IMR-90 (cell line): ENCODE measurements at regions not wholly inside any gene's neighbourhood (a gene's known extent, or its start where the extent isn't known, plus 50 kb on each side); places are given as distances from the start of the nearest gene placed in this dataset.

Source experiments
- ATAC-seq: fragments of 200-7000 bp; cut with Tn5 transposase; 2 replicates; pipeline ENCODE4 v1.9.1; 2020; ENCODE audit warnings: low read depth, mild to moderate bottlenecking, moderate library complexity
- BruUV-seq: library from RNA; stranded (reverse); fragments of 400-500 nt; replicated peaks from 2 replicates; lab custom pipeline; 2021; lab: Mats Ljungman, UMichigan
- CTCF ChIA-PET: fragments of 300-600 bp; formaldehyde crosslinking; extraction: SDS; loops from one replicate; lab custom pipeline; 2021; ENCODE audit warnings: antibody characterized with exemption; lab: Yijun Ruan, JAX
- POLR2A ChIA-PET: fragments of 300-600 bp; sonication (Branson Sonifier 250); formaldehyde crosslinking; loops from one replicate; lab custom pipeline; 2022; ENCODE audit warnings: antibody characterized with exemption; ENCODE audit not compliant: unreplicated experiment; lab: Charles Lee
- DNase-seq: peaks from one replicate; pipeline ENCODE4 v3.0.0; 2013
- H2AFZ ChIP-seq: replicated peaks from 2 replicates; pipeline ENCODE3; 2013; ENCODE audit warnings: low read length, mild to moderate bottlenecking; ENCODE audit not compliant: poor library complexity
- H2AK5ac ChIP-seq: 2 replicates; pipeline ENCODE4 v1.6.1; 2013; ENCODE audit warnings: low read depth, low read length, inconsistent platforms
- H2AK9ac ChIP-seq: replicated peaks from 2 replicates; pipeline ENCODE3; 2013; ENCODE audit warnings: mild to moderate bottlenecking, low read depth, low read length, moderate library complexity; ENCODE audit not compliant: poor library complexity
- H2BK120ac ChIP-seq: 2 replicates; pipeline ENCODE4 v1.6.1; 2013; ENCODE audit warnings: low read depth, low read length, inconsistent platforms
- H2BK15ac ChIP-seq: 3 replicates; pipeline ENCODE4 v1.6.1; 2013; ENCODE audit warnings: low read depth, low read length, inconsistent platforms
- H2BK20ac ChIP-seq: 2 replicates; pipeline ENCODE4 v1.6.1; 2013; ENCODE audit warnings: low read depth, mild to moderate bottlenecking, inconsistent platforms, low read length, moderate library complexity
- H2BK5ac ChIP-seq: 2 replicates; pipeline ENCODE4 v1.6.1; 2013; ENCODE audit warnings: mild to moderate bottlenecking, low read depth, low read length, inconsistent platforms; ENCODE audit not compliant: poor library complexity, severe bottlenecking
- H3K14ac ChIP-seq: replicated peaks from 2 replicates; pipeline ENCODE4 v1.6.1; 2013; ENCODE audit warnings: low read depth, low read length, inconsistent platforms
- H3K18ac ChIP-seq: 2 replicates; pipeline ENCODE4 v1.6.1; 2013; ENCODE audit warnings: low read depth, low read length, control low read depth
- H3K23ac ChIP-seq: 2 replicates; pipeline ENCODE4 v1.6.1; 2013; ENCODE audit warnings: low read depth, low read length, inconsistent platforms
- H3K27ac ChIP-seq: 2 replicates; pipeline ENCODE4 v1.5.1; 2013; ENCODE audit warnings: mild to moderate bottlenecking, control low read depth, low read length; ENCODE audit not compliant: insufficient read depth
- H3K27me3 ChIP-seq: 2 replicates; pipeline ENCODE4 v1.6.1; 2013; ENCODE audit warnings: low read length; ENCODE audit not compliant: control insufficient read depth, insufficient read depth
- H3K36me3 ChIP-seq: 2 replicates; pipeline ENCODE4 v1.6.1; 2013; ENCODE audit warnings: low read length, mixed read lengths; ENCODE audit not compliant: control insufficient read depth, insufficient read depth
- H3K4ac ChIP-seq: 2 replicates; pipeline ENCODE4 v1.6.1; 2013; ENCODE audit warnings: low read depth, low read length, inconsistent platforms
- H3K4me1 ChIP-seq: 2 replicates; pipeline ENCODE4 v1.6.1; 2013; ENCODE audit warnings: low read length, mixed read lengths; ENCODE audit not compliant: control insufficient read depth, insufficient read depth
- H3K4me2 ChIP-seq: 2 replicates; pipeline ENCODE4 v1.6.1; 2013; ENCODE audit warnings: low read depth, mild to moderate bottlenecking, control low read depth, low read length, moderate library complexity
- H3K4me3 ChIP-seq: 2 replicates; pipeline ENCODE4 v1.5.1; 2013; ENCODE audit warnings: low read depth, mild to moderate bottlenecking, control low read depth, low read length, moderate library complexity; ENCODE audit not compliant: insufficient read depth
- H3K56ac ChIP-seq: 2 replicates; pipeline ENCODE4 v1.6.1; 2013; ENCODE audit warnings: low read length, inconsistent platforms; ENCODE audit not compliant: insufficient read depth; ENCODE audit errors: extremely low read depth
- H3K79me1 ChIP-seq, 2 experiments: 2 replicates each; pipeline ENCODE4 v1.6.1; 2013; ENCODE audit warnings: low read length in 2 of 2, inconsistent platforms in 1 of 2, low read depth in 1 of 2
- H3K9ac ChIP-seq: 2 replicates; pipeline ENCODE4 v1.6.1; 2013; ENCODE audit warnings: low read depth, low read length, control low read depth
- H3K9me1 ChIP-seq: 2 replicates; pipeline ENCODE4 v1.6.1; 2013; ENCODE audit warnings: low read length, inconsistent platforms; ENCODE audit not compliant: insufficient read depth
- H3K9me3 ChIP-seq: 2 replicates; pipeline ENCODE4 v1.6.1; 2013; ENCODE audit warnings: low read length; ENCODE audit not compliant: control insufficient read depth, insufficient read depth
- H4K20me1 ChIP-seq: 2 replicates; pipeline ENCODE4 v1.6.1; 2013; ENCODE audit warnings: low read length, inconsistent platforms; ENCODE audit not compliant: insufficient read depth
- H4K5ac ChIP-seq: 2 replicates; pipeline ENCODE4 v1.6.1; 2013; ENCODE audit warnings: mild to moderate bottlenecking, low read depth, low read length, control low read depth
- H4K8ac ChIP-seq, 2 experiments: 2 replicates each; pipeline ENCODE4 v1.6.1; 2013; ENCODE audit warnings: low read depth in 2 of 2, low read length in 2 of 2, control low read depth in 1 of 2, inconsistent platforms in 1 of 2
- H4K91ac ChIP-seq: 2 replicates; pipeline ENCODE4 v1.6.1; 2013; ENCODE audit warnings: low read depth, low read length, inconsistent platforms; ENCODE audit not compliant: insufficient read depth
- CEBPB ChIP-seq: IDR thresholded peaks from 2 replicates; pipeline ENCODE4 v1.6.1; 2012; ENCODE audit warnings: low read depth, low read length, improper control_type of control experiment
- MAFK ChIP-seq: IDR thresholded peaks from 2 replicates; pipeline ENCODE4 v1.6.1; 2012; ENCODE audit warnings: low read depth, low read length, improper control_type of control experiment
- RCOR1 ChIP-seq: IDR thresholded peaks from 2 replicates; pipeline ENCODE4 v1.6.1; 2012; ENCODE audit warnings: mild to moderate bottlenecking, low read length, improper control_type of control experiment; ENCODE audit not compliant: insufficient replicate concordance
- RFX5 ChIP-seq: IDR thresholded peaks from 2 replicates; pipeline ENCODE4 v1.8.0; 2012; ENCODE audit warnings: low read depth, mild to moderate bottlenecking, low read length, moderate library complexity
- SMC3 ChIP-seq: fragments of 150-350 bp; IDR thresholded peaks from 2 replicates; pipeline ENCODE4 v1.6.1; 2016; ENCODE audit warnings: low read depth, mild to moderate bottlenecking, antibody characterized with exemption, low read length, moderate library complexity
- WGBS, 2 experiments: methylation state at CpG; one replicate each; pipeline versions ENCODE4 v1.1.5 to v1.1.7; 2013; ENCODE audit warnings: missing lambda C conversion rate in 2 of 2; ENCODE audit not compliant: insufficient read length in 1 of 2; ENCODE audit errors: extremely low coverage in 2 of 2; 5-methylcytosine and 5-hydroxymethylcytosine counted together
- dilution Hi-C: fragments of 300-500 bp; cut with HindIII; formaldehyde crosslinking; loops from one replicate; pipeline ENCODE4 v1.14.3; 2018; ENCODE audit warnings: low sequenced_read_pairs; ENCODE audit not compliant: unreplicated experiment
- in situ Hi-C: fragments of 300-500 bp; cut with MboI; formaldehyde crosslinking; loops from 3 replicates; pipeline ENCODE4 v1.14.3; 2019; ENCODE audit warnings: low sequenced_read_pairs, inconsistent platforms, mixed read lengths
- intact Hi-C: fragments of 100-400 bp; cut with micrococcal nuclease; formaldehyde crosslinking; loops from 2 replicates; pipeline ENCODE4 v1.10.0; 2022

DNA sequence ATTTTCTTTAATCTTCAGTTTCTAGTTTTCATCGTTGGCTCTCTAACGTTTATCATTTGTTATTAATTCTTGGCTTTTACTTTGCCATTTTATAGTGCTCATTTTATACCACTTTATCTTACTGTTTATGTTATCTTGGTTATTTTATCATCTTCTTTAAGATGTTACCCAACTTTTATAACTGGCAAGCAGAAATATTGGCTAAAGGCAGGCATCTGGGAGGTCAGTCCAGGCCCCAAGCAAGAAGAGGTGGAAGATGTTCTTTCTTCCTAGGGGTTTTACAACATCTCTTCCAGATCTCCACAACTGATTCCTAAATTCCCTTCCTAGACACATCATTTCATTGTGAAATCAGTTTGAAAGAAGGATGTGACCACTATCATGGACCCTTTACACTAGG lies 208.1 kb downstream of the AHR start:
- Histone ChIP-seq H4K5ac (peak overlapping the region; percentile 23; the same call in 1 of the 2 replicates), H2BK20ac (peak overlapping the region; percentile 40; the same call in 1 of the 2 replicates), H3K9me1 (no peaks in the 10 kb centered on the region), H4K8ac (no peak overlapping the region), H3K4me3 (no peak overlapping the region), H2BK5ac (no peak overlapping the region), H3K4ac (0 out of 2 replicates have a peak overlapping the region, but pooled peaks have one; percentile 22), H3K18ac (0 out of 2 replicates have a peak overlapping the region, but pooled peaks have one; percentile 41), H3K27me3 (no peaks in the 10 kb centered on the region), H2AFZ (no peak overlapping the region), H2BK120ac (no peak overlapping the region; the same call in 1 of the 2 replicates), H2BK15ac (no peak overlapping the region), H3K56ac (no peak overlapping the region), H4K91ac (no peak overlapping the region), H2AK9ac (no peak overlapping the region), H2AK5ac (peak overlapping the region; percentile 36; the same call in 1 of the 2 replicates), H3K23ac (peak overlapping the region; percentile 80; the same call in 1 of the 2 replicates), H3K9ac (no peak overlapping the region), H4K20me1 (no peaks in the 10 kb centered on the region), H3K4me2 (no peak overlapping the region), H3K27ac (no peak overlapping the region), H3K14ac (no peak overlapping the region; the same call in 1 of the 2 replicates), H3K79me1 (no peaks in the 10 kb centered on the region), H3K4me1 (0 out of 2 replicates have a peak, but pooled peaks cover 2% of the 10 kb centered on the region), H3K36me3 (no peaks in the 10 kb centered on the region), H3K9me3 (no peaks in the 10 kb centered on the region)
- no TSS peak for BruUV-seq
- no CpG with 5 or more reads among the region's 2 CpGs for WGBS, 2 experiments
- CTCF ChIA-PET = no interaction called here
- TF ChIP-seq RCOR1 = no peak
- TF ChIP-seq RFX5 = no peak
- no peak for TF ChIP-seq MAFK
- no peak for TF ChIP-seq SMC3
- no peak for TF ChIP-seq CEBPB
- ATAC-seq (no peak), DNase-seq (no peak)
- intact Hi-C loops (no loop called here), in situ Hi-C loops (no loop called here), dilution Hi-C loops (no loop called here)
- POLR2A ChIA-PET = no interaction called here
